HEK293 (cell line): ENCODE measurements at regions not wholly inside any gene's neighbourhood (a gene's known extent, or its start where the extent isn't known, plus 50 kb on each side); places are given as distances from the start of the nearest gene placed in this dataset.

Experiments
- CTCF ChIA-PET: fragments of 350-600 bp; formaldehyde crosslinking; extraction: SDS; loops from one replicate; lab custom pipeline; 2021; ENCODE audit warnings: antibody characterized with exemption; lab: Yijun Ruan, JAX
- POLR2A ChIA-PET: fragments of 300-600 bp; formaldehyde crosslinking; extraction: SDS; loops from one replicate; lab custom pipeline; 2020; ENCODE audit warnings: antibody characterized with exemption, inconsistent platforms; lab: Yijun Ruan, JAX
- H3K27ac ChIP-seq: fragments of 200-500 bp; sonication (Bioruptor generic); 2 replicates; pipeline ENCODE4 v1.5.1; 2014; ENCODE audit warnings: low read depth, low read length, control low read depth, inconsistent platforms; ENCODE audit errors: extremely low read depth
- H3K36me3 ChIP-seq, 2 experiments: fragments of 200-500 bp in 1 of 2; sonication (Bioruptor generic) in 1 of 2; 1 replicate in 1 of 2; 2 replicates in 1 of 2; pipeline ENCODE4 v1.5.1; 2014 to 2017; ENCODE audit warnings: inconsistent platforms in 2 of 2, low read length in 2 of 2; ENCODE audit not compliant: control insufficient read depth in 2 of 2, insufficient read depth in 1 of 2
- H3K4me1 ChIP-seq: fragments of 200-500 bp; sonication (Bioruptor generic); 2 replicates; pipeline ENCODE4 v1.5.1; 2014; ENCODE audit warnings: mild to moderate bottlenecking, low read length, inconsistent platforms; ENCODE audit not compliant: control insufficient read depth, insufficient read depth
- H3K4me3 ChIP-seq: 2 replicates; pipeline ENCODE4 v1.5.1; 2011; ENCODE audit warnings: low read depth, mild to moderate bottlenecking, control low read depth, low read length, moderate library complexity
- H3K9me3 ChIP-seq: fragments of 200-500 bp; sonication (Bioruptor generic); 2 replicates; pipeline ENCODE4 v1.5.1; 2014; ENCODE audit warnings: low read depth, low read length, inconsistent platforms; ENCODE audit not compliant: control insufficient read depth, insufficient read depth
- BCL6B ChIP-seq: fragments of 450-650 bp; formaldehyde crosslinking; IDR thresholded peaks from 2 replicates; pipeline ENCODE4 v1.5.1; 2017; ENCODE audit warnings: missing biosample characterization, missing genetic modification characterization
- ELK4 ChIP-seq: IDR thresholded peaks from 2 replicates; pipeline ENCODE4 v1.6.1; 2011; ENCODE audit warnings: mild to moderate bottlenecking, low read depth, low read length, borderline replicate concordance
- FEZF1 ChIP-seq: fragments of 450-650 bp; formaldehyde crosslinking; IDR thresholded peaks from 2 replicates; pipeline ENCODE4 v1.5.1; 2016; ENCODE audit warnings: missing biosample characterization, missing genetic modification characterization
- GLI4 ChIP-seq: fragments of 450-650 bp; formaldehyde crosslinking; IDR thresholded peaks from 2 replicates; pipeline ENCODE4 v1.5.1; 2016; ENCODE audit warnings: missing biosample characterization, missing genetic modification characterization
- IKZF3 ChIP-seq: fragments of 450-650 bp; IDR thresholded peaks from 2 replicates; pipeline ENCODE4 v1.5.0; 2018; ENCODE audit warnings: missing biosample characterization, mild to moderate bottlenecking, missing genetic modification characterization, moderate library complexity
- SP2 ChIP-seq: fragments of 450-650 bp; formaldehyde crosslinking; IDR thresholded peaks from 2 replicates; pipeline ENCODE4 v1.5.1; 2016; ENCODE audit warnings: missing biosample characterization, missing genetic modification characterization
- TCF7L2 ChIP-seq: IDR thresholded peaks from 2 replicates; pipeline ENCODE4 v1.6.1; 2011; ENCODE audit warnings: low read depth, mild to moderate bottlenecking, inconsistent platforms, low read length, moderate library complexity, borderline replicate concordance
- YY1 ChIP-seq: fragments of 450-650 bp; formaldehyde crosslinking; IDR thresholded peaks from 2 replicates; pipeline ENCODE4 v1.5.1; 2018; ENCODE audit warnings: missing biosample characterization, missing genetic modification characterization
- ZBTB44 ChIP-seq: fragments of 450-650 bp; IDR thresholded peaks from 2 replicates; pipeline ENCODE4 v1.5.1; 2018; ENCODE audit warnings: missing biosample characterization, mild to moderate bottlenecking, missing genetic modification characterization
- ZFHX2 ChIP-seq: fragments of 450-650 bp; formaldehyde crosslinking; conservative IDR thresholded peaks from 2 replicates; pipeline ENCODE4 v1.5.1; 2016; ENCODE audit warnings: missing biosample characterization, missing genetic modification characterization
- ZIC2 ChIP-seq: fragments of 450-650 bp; formaldehyde crosslinking; IDR thresholded peaks from 2 replicates; pipeline ENCODE4 v1.5.1; 2016; ENCODE audit warnings: missing biosample characterization, missing genetic modification characterization
- ZNF157 ChIP-seq: fragments of 450-650 bp; formaldehyde crosslinking; IDR thresholded peaks from 2 replicates; pipeline ENCODE4 v1.5.1; 2016; ENCODE audit warnings: missing biosample characterization, missing genetic modification characterization
- ZNF221 ChIP-seq: fragments of 450-650 bp; formaldehyde crosslinking; IDR thresholded peaks from 2 replicates; pipeline ENCODE4 v1.5.1; 2017; ENCODE audit warnings: missing biosample characterization, missing genetic modification characterization, borderline replicate concordance
- ZNF561 ChIP-seq: fragments of 450-650 bp; IDR thresholded peaks from 2 replicates; pipeline ENCODE4 v1.5.1; 2018; ENCODE audit warnings: missing biosample characterization, missing genetic modification characterization, borderline replicate concordance
- ZNF645 ChIP-seq: fragments of 450-650 bp; formaldehyde crosslinking; IDR thresholded peaks from 2 replicates; pipeline ENCODE4; 2016; ENCODE audit warnings: missing biosample characterization, missing genetic modification characterization
- ZNF664 ChIP-seq: fragments of 450-650 bp; formaldehyde crosslinking; IDR thresholded peaks from 2 replicates; pipeline ENCODE4 v1.5.1; 2016; ENCODE audit warnings: missing biosample characterization, missing genetic modification characterization
- ZNF776 ChIP-seq: fragments of 450-650 bp; formaldehyde crosslinking; IDR thresholded peaks from 2 replicates; pipeline ENCODE4 v1.5.0; 2017; ENCODE audit warnings: missing biosample characterization, missing genetic modification characterization, borderline replicate concordance
- ZNF791 ChIP-seq: fragments of 450-650 bp; formaldehyde crosslinking; IDR thresholded peaks from 2 replicates; pipeline ENCODE4 v1.5.1; 2016; ENCODE audit warnings: missing biosample characterization, missing genetic modification characterization
- ZSCAN5A ChIP-seq: fragments of 450-650 bp; formaldehyde crosslinking; IDR thresholded peaks from 2 replicates; pipeline ENCODE4 v1.5.1; 2016; ENCODE audit warnings: missing biosample characterization, missing genetic modification characterization

GRCh38 chr6:11648889-11649288, 111.3 kb downstream of the TMEM170B start:
- H3K4me3 ChIP-seq: no peak overlapping the region
- no peaks in the 10 kb centered on the region for H3K36me3 ChIP-seq
- TF ChIP-seq ZBTB44 (tag by site-specific recombination): no peak
- TF ChIP-seq ZNF664 (tag by site-specific recombination): no peak
- no peak for TF ChIP-seq ZNF776 (tag by site-specific recombination)
- TF ChIP-seq BCL6B: no peak
- no peak for TF ChIP-seq FEZF1 (tag by site-specific recombination)
- no peak for TF ChIP-seq YY1 (tag by site-specific recombination)
- TF ChIP-seq TCF7L2: no peak
- TF ChIP-seq SP2: no peak
- TF ChIP-seq GLI4 (tag by site-specific recombination): no peak
- TF ChIP-seq ZNF221 (tag by site-specific recombination): no peak
- no peak for TF ChIP-seq ZNF157 (tag by site-specific recombination)
- no peak for TF ChIP-seq ZIC2
- TF ChIP-seq ZSCAN5A (tag by site-specific recombination): no peak
- no peak for TF ChIP-seq ZNF561 (tag by site-specific recombination)
- no peak for TF ChIP-seq ZFHX2 (tag by site-specific recombination)
- TF ChIP-seq IKZF3 (tag by site-specific recombination): no peak
- no peak for TF ChIP-seq ZNF645 (tag by site-specific recombination)
- no peak for TF ChIP-seq ZNF791
- ChIA-PET CTCF (interaction anchor here (0.6 kb wide), 1 partner anchor 1987 kb away, joined by 5 read pairs; no protein-coding TSS in a partner anchor), POLR2A (no interaction called here)
- H3K27ac ChIP-seq: no peak overlapping the region
- H3K9me3 ChIP-seq: no peaks in the 10 kb centered on the region
- no peaks in the 10 kb centered on the region for H3K4me1 ChIP-seq

- TF ChIP-seq ELK4: no peak
- no peaks in the 10 kb centered on the region for H3K36me3 ChIP-seq
- CTCF ChIA-PET: interaction anchor here (0.9 to 1.1 kb wide), 3 partner anchors 54 to 637 kb away, joined by 3 to 4 read pairs (median 4); no protein-coding TSS in a partner anchor
- H3K4me1 ChIP-seq: no peaks in the 10 kb centered on the region
- H3K27ac ChIP-seq: no peak overlapping the region
- POLR2A ChIA-PET: no interaction called here
- H3K9me3 ChIP-seq: no peaks in the 10 kb centered on the region
- no peak overlapping the region for H3K4me3 ChIP-seq
Measured at GRCh38 chr6:11650025-11650696, 112.6 kb downstream of the TMEM170B start.
